Neural progenitor cell (in vitro differentiated cells): ENCODE measurements at regions not wholly inside any gene's neighbourhood (a gene's known extent, or its start where the extent isn't known, plus 50 kb on each side); places are given as distances from the start of the nearest gene placed in this dataset.

Source experiments
- DNase-seq: peaks from one replicate; pipeline ENCODE4 v3.0.0-alpha.2; 2016; ENCODE audit warnings: low spot score
- H2AFZ ChIP-seq: fragments of 200-600 bp; sonication (generic); replicated peaks from 2 replicates; pipeline ENCODE4 v1.6.1; 2016; ENCODE audit warnings: antibody characterized with exemption
- H3F3A ChIP-seq: fragments of 200-600 bp; sonication (generic); 2 replicates; pipeline ENCODE4 v1.6.1; 2016; ENCODE audit warnings: antibody characterized with exemption, low read depth
- H3K27ac ChIP-seq: fragments of 200-600 bp; sonication (generic); 2 replicates; pipeline ENCODE4 v1.5.1; 2016; ENCODE audit warnings: mild to moderate bottlenecking
- H3K27me3 ChIP-seq: fragments of 200-600 bp; sonication (generic); 2 replicates; pipeline ENCODE4 v1.6.1; 2016; ENCODE audit warnings: mild to moderate bottlenecking, moderate library complexity
- H3K36me3 ChIP-seq: fragments of 200-600 bp; sonication (generic); 2 replicates; pipeline ENCODE4 v1.5.1; 2016
- H3K4me1 ChIP-seq: fragments of 200-600 bp; sonication (generic); 2 replicates; pipeline ENCODE4 v1.6.1; 2016; ENCODE audit warnings: mixed run types
- H3K4me2 ChIP-seq: fragments of 200-600 bp; sonication (generic); 2 replicates; pipeline ENCODE4 v1.6.1; 2016
- H3K4me3 ChIP-seq: fragments of 200-600 bp; sonication (generic); 2 replicates; pipeline ENCODE4 v1.5.1; 2016
- H3K79me2 ChIP-seq: fragments of 200-600 bp; sonication (generic); 2 replicates; pipeline ENCODE4 v1.6.1; 2016; ENCODE audit warnings: low read depth
- H3K9ac ChIP-seq: fragments of 200-600 bp; sonication (generic); 2 replicates; pipeline ENCODE4 v1.6.1; 2016
- H3K9me3 ChIP-seq: fragments of 200-600 bp; sonication (generic); 2 replicates; pipeline ENCODE4 v1.5.1; 2016; ENCODE audit warnings: low read depth
- H4K20me1 ChIP-seq: fragments of 200-600 bp; sonication (generic); 2 replicates; pipeline ENCODE4 v1.6.1; 2016; ENCODE audit warnings: low read depth
- H3K27ac Mint-ChIP-seq: 3 replicates; pipeline ENCODE4 v1.8.0; 2021; ENCODE audit warnings: mixed read lengths
- H3K27me3 Mint-ChIP-seq: 2 replicates; pipeline ENCODE4 v1.8.0; 2022; ENCODE audit warnings: low read depth, mild to moderate bottlenecking, inconsistent platforms, moderate library complexity, mixed read lengths; ENCODE audit not compliant: insufficient read depth
- H3K36me3 Mint-ChIP-seq: 3 replicates; pipeline ENCODE4 v1.8.0; 2021; ENCODE audit warnings: mixed read lengths
- H3K4me1 Mint-ChIP-seq: 3 replicates; pipeline ENCODE4 v1.8.0; 2021; ENCODE audit warnings: mixed read lengths
- H3K4me3 Mint-ChIP-seq: 3 replicates; pipeline ENCODE4 v1.8.0; 2021; ENCODE audit warnings: mild to moderate bottlenecking, moderate library complexity, mixed read lengths
- H3K9me3 Mint-ChIP-seq: 3 replicates; pipeline ENCODE4 v1.8.0; 2020; ENCODE audit warnings: mixed read lengths
- CTCF ChIP-seq: fragments of 200-600 bp; sonication (generic); IDR thresholded peaks from 2 replicates; pipeline ENCODE4 v1.5.1; 2017; ENCODE audit warnings: antibody characterized with exemption, mild to moderate bottlenecking
- EZH2 ChIP-seq: fragments of 200-600 bp; sonication (generic); IDR thresholded peaks from 2 replicates; pipeline ENCODE4 v1.6.1; 2017; ENCODE audit warnings: antibody characterized with exemption, mild to moderate bottlenecking, moderate library complexity
- EZH2phosphoT487 ChIP-seq: fragments of 200-600 bp; sonication (generic); IDR thresholded peaks from 2 replicates; pipeline ENCODE4 v1.6.1; 2017; ENCODE audit warnings: antibody characterized with exemption

GRCh38 chr1:4002741-4003140 lies 102.7 kb upstream of the C1orf174 start:
- H2AFZ ChIP-seq = no peak overlapping the region
- Mint-ChIP-seq H3K27ac (no peak overlapping the region), H3K36me3 (no peaks in the 10 kb centered on the region), H3K4me1 (peaks cover 19% of the 10 kb centered on the region), H3K27me3 (peaks cover 10% of the 10 kb centered on the region), H3K9me3 (peaks cover 2% of the 10 kb centered on the region), H3K4me3 (no peak overlapping the region)
- no peaks in the 10 kb centered on the region for H3K9me3 ChIP-seq
- H3F3A ChIP-seq = no peaks in the 10 kb centered on the region
- no peaks in the 10 kb centered on the region for H3K79me2 ChIP-seq
- H3K4me2 ChIP-seq = no peak overlapping the region
- TF ChIP-seq CTCF (no peak), EZH2 (no peak), EZH2phosphoT487 (no peak)
- H4K20me1 ChIP-seq = no peaks in the 10 kb centered on the region
- H3K9ac ChIP-seq = no peak overlapping the region
- no peak overlapping the region for H3K27ac ChIP-seq
- H3K36me3 ChIP-seq = no peaks in the 10 kb centered on the region
- H3K4me1 ChIP-seq = peaks cover 5% of the 10 kb centered on the region
- H3K27me3 ChIP-seq = no peaks in the 10 kb centered on the region
- no peak overlapping the region for H3K4me3 ChIP-seq
- DNase-seq = no peak

- H4K20me1 ChIP-seq = no peaks in the 10 kb centered on the region
- no peaks in the 10 kb centered on the region for H3K9me3 ChIP-seq
- H3K27ac ChIP-seq = no peak overlapping the region
- no peak for TF ChIP-seq EZH2phosphoT487
- no peak for TF ChIP-seq EZH2
- no peak for TF ChIP-seq CTCF
- DNase-seq = no peak
- no peaks in the 10 kb centered on the region for H3K79me2 ChIP-seq
- Mint-ChIP-seq H3K36me3 (no peaks in the 10 kb centered on the region), H3K27me3 (peaks cover 13% of the 10 kb centered on the region), H3K9me3 (peaks cover 4% of the 10 kb centered on the region), H3K4me3 (no peak overlapping the region), H3K4me1 (peaks cover 9% of the 10 kb centered on the region), H3K27ac (peak overlapping the region; percentile 10)
- no peak overlapping the region for H3K4me3 ChIP-seq
- H3K27me3 ChIP-seq = no peaks in the 10 kb centered on the region
- no peak overlapping the region for H3K4me2 ChIP-seq
- H3K9ac ChIP-seq = no peak overlapping the region
- H2AFZ ChIP-seq = no peak overlapping the region
- H3F3A ChIP-seq = no peaks in the 10 kb centered on the region
- H3K4me1 ChIP-seq = peaks cover 5% of the 10 kb centered on the region
- H3K36me3 ChIP-seq = no peaks in the 10 kb centered on the region
Observed at GRCh38 chr1:4003846-4004505, 103.9 kb upstream of the C1orf174 start.

GRCh38 chr1:4004635-4005430 lies 104.8 kb upstream of the C1orf174 start:
- H3K27ac Mint-ChIP-seq = peak overlapping the region; percentile 10
- peaks cover 4% of the 10 kb centered on the region for H3K9me3 Mint-ChIP-seq
- Histone ChIP-seq H3K79me2 (no peaks in the 10 kb centered on the region), H3K4me1 (peaks cover 4% of the 10 kb centered on the region), H2AFZ (no peak overlapping the region), H3K27ac (no peak overlapping the region), H3K36me3 (no peaks in the 10 kb centered on the region), H4K20me1 (no peaks in the 10 kb centered on the region), H3K9me3 (no peaks in the 10 kb centered on the region), H3K9ac (no peak overlapping the region), H3F3A (no peaks in the 10 kb centered on the region), H3K27me3 (no peaks in the 10 kb centered on the region), H3K4me3 (no peak overlapping the region), H3K4me2 (no peak overlapping the region)
- peaks cover 7% of the 10 kb centered on the region for H3K4me1 Mint-ChIP-seq
- TF ChIP-seq EZH2phosphoT487 = no peak
- TF ChIP-seq CTCF = no peak
- no peak for TF ChIP-seq EZH2
- DNase-seq = no peak
- H3K27me3 Mint-ChIP-seq = peaks cover 13% of the 10 kb centered on the region
- H3K36me3 Mint-ChIP-seq = no peaks in the 10 kb centered on the region
- H3K4me3 Mint-ChIP-seq = no peak overlapping the region
